ENCODE measurements at regions not wholly inside any gene's neighbourhood (a gene's known extent, or its start where the extent isn't known, plus 50 kb on each side); places are given as distances from the start of the nearest gene placed in this dataset.
"Not testable (repeated sequence)": the region's sequence is repeated elsewhere in the genome, so short reads cannot be mapped to it uniquely, and the experiment has no call there.

- DNase-seq (ENCODE audit: extremely low spot score, insufficient read length, low read depth) (no peak), FAIRE-seq (no peak)
Measured at GRCh38 chr1:234911787-234912186, 216.8 kb downstream of the TOMM20 start.

DNA sequence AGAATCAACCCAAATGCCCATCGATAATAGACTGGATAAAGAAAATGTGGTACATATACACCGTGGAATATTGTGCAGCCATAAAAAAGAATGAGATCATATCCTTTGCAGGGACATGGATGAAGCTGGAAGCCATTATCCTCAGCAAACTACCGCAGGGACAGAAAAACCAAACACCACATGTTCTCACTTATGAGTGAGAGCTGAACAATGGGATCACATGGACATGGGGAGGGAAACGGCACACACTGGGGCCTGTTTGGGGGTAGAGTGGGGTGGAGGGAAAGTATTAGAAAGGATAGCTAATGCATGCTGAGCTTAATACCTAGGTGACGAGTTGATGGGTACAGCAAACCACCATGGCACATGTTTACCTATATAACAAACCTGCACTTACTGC lies 217.5 kb downstream of the TOMM20 start:
- not testable (repeated sequence) for FAIRE-seq; DNase-seq (ENCODE audit: extremely low spot score, insufficient read length, low read depth)

DNA sequence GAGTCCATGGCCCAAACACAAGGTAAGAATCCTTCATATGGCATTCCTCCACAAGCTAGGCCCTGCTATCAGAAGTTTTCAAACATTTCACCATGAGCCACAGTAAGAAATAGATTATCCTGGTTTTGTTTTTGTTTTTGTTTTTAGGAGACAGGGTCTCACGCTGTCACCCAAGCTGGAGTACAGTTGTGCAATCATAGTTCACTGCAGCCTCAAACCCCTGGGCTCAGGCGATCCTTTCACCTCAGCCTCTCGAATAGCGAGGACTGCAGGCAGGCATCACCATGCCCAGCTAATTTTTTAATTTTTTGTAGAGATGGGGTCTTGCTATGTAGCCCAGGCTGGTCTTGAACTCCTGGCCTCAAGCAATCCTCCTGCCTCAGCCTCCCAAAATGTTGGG lies 218.8 kb downstream of the TOMM20 start:
- FAIRE-seq (no peak), DNase-seq (ENCODE audit: extremely low spot score, insufficient read length, low read depth) (no peak)

- FAIRE-seq (no peak), DNase-seq (ENCODE audit: extremely low spot score, insufficient read length, low read depth) (no peak)
Measured at GRCh38 chr1:234909307-234909810, 219.3 kb downstream of the TOMM20 start.

DNA sequence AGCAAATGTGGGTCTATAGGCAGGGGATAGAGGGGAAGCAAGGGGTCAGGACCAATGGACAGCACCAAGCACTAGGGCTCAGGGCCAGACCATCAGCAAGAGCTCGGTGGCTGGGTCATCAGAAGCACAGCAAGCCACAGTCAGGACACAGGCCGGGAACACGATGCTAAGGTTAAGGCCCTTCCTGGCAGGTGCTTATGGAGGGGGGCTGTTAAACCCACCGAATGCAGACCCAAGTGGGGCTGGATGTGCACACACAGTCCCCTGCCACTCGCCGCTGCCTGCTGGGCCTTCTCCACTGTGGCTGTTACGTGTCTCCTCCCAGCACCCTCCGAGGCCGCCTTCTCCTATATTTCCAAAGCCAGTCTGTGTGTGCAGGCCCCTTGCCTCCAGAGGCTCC lies 220.1 kb downstream of the TOMM20 start:
- no peak for DNase-seq (ENCODE audit: extremely low spot score, insufficient read length, low read depth)
- no peak for FAIRE-seq

DNA sequence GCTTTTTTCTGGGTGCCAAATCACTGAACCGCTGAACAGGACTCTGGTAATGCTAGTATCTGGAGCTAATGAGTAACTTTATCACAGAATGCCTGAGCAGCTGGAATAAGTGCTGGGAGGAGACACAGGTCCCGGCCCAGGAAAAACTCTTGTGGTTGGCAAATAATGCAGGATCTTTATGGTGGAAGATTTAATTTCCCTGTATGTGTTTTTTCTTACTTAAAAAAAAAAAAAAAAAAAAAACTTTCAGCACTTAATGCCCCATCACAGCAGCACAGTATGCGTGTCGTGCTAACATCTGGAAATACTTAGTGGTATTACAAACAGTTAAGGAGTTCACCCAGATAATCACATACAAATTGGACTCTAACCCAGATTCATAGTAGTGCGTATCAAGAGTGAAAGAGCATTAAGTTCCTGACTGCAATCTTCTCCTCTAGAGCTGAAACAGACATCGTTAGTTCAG lies 220.7 kb downstream of the TOMM20 start:
- FAIRE-seq, result no peak
- DNase-seq (ENCODE audit: extremely low spot score, insufficient read length, low read depth), result no peak

GRCh38 chr1:234907208-234907939 lies 221.3 kb downstream of the TOMM20 start:
- DNase-seq (ENCODE audit: extremely low spot score, insufficient read length, low read depth) (no peak), FAIRE-seq (no peak)

DNA sequence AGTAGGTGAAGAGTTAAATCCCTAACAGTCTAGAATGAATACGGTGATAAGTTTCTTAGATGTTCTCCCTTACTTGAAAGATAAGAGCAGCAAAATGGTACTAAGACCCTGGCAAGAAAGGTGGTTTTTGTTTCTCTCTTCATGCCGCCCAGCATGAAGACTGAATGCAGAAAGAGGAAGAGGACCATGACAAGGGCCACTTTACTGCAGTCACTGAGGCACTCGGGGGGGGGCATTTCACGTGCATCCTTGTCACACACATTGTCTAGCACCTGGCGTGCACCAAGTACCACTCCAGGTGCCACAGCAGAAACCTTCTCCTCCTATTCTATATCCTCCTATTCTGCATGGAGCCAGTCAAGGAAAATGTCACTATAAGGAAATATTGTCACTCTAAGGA lies 222.0 kb downstream of the TOMM20 start:
- FAIRE-seq (no peak), DNase-seq (ENCODE audit: extremely low spot score, insufficient read length, low read depth) (no peak)

DNA sequence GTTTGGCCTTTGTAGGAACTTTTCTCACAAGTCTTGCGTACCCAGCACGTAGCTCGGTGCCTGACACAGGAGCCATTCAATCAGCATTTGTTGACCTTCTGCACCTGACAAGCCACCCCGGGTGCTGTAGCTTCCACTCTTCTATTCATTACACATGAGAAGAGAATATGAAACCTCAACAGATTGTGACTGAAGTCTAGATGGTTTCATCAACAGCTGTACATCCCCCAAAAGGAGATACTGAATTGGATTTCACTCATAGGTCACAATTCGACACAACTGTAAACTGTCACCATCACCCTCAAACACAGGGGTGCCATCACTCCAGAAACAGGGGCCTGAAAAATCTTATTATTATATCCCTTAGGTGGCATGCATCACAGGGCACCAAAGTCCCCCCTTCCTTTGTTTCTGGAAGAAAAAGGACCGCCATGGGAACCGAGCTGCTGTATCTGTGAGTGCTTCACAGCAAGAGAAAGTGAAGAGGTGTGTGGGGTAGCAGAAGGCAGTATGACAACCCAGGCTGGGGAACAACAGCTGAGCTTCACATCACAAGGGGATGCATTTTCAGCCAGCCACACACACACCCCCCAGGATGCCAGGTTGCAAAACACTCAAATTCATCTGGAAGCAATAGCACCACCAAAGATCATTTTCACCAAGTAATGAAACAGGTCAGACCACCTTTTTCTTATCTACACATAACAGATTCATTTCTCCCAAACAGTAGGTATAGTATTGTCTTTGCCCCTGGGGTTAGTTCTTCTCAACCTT lies 225.7 kb downstream of the TOMM20 start:
- no peak for FAIRE-seq

GRCh38 chr1:234901491-234902049 lies 227.1 kb downstream of the TOMM20 start:
- DNase-seq (ENCODE audit: extremely low spot score, insufficient read length, low read depth), result no peak
- no peak for FAIRE-seq

More for the DNA sequence above, 225.7 kb downstream of the TOMM20 start:
- no peak for DNase-seq (ENCODE audit: extremely low spot score, insufficient read length, low read depth)

GRCh38 chr1:234900595-234900994 lies 228.0 kb downstream of the TOMM20 start:
- no peak for DNase-seq (ENCODE audit: extremely low spot score, insufficient read length, low read depth)
- no peak for FAIRE-seq

GRCh38 chr1:234899730-234900072 lies 228.9 kb downstream of the TOMM20 start:
- DNase-seq (ENCODE audit: extremely low spot score, insufficient read length, low read depth), result no peak
- no peak for FAIRE-seq

- FAIRE-seq (no peak), DNase-seq (ENCODE audit: extremely low spot score, insufficient read length, low read depth) (no peak)
Measured at GRCh38 chr1:234899041-234899729, 229.5 kb downstream of the TOMM20 start.

DNA sequence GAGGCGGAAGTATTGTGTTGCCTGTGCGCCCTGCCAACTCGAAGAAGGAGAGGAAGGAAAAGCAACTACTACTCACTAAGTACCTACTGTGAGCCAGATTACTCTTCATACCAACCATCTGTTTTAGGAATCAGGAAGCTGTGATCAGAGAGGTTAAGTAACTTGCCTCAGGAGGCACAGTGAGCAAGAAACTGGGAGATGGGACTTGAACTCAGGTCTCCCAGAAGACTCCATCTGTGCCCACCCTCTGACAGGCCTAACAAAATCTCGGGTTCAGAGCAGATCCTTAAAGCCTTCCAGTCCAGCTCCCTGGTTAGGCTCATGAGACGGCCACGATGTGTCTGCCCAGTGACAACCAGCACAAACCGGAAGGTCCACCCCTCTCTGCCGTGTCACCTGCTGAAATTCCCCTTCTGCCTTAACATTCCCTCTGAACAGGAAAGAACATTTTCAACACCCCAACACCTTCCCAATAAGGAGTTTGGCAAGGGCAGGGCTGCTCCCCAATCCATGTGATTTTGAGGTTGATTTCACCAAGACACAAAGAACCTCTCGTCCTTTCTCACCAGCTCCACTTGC lies 230.1 kb downstream of the TOMM20 start:
- FAIRE-seq (no peak), DNase-seq (ENCODE audit: extremely low spot score, insufficient read length, low read depth) (no peak)

- FAIRE-seq (no peak), DNase-seq (ENCODE audit: extremely low spot score, insufficient read length, low read depth) (no peak)
Measured at GRCh38 chr1:234897754-234898454, 230.7 kb downstream of the TOMM20 start.

GRCh38 chr1:234897390-234897749 lies 231.3 kb downstream of the TOMM20 start:
- FAIRE-seq, result no peak
- DNase-seq (ENCODE audit: extremely low spot score, insufficient read length, low read depth), result no peak

- FAIRE-seq, result no peak
- no peak for DNase-seq (ENCODE audit: extremely low spot score, insufficient read length, low read depth)
Measured at GRCh38 chr1:234896477-234897389, 231.9 kb downstream of the TOMM20 start.

Measured in GM18507 (cell line).